ENCODE measurements at regions not wholly inside any gene's neighbourhood (a gene's known extent, or its start where the extent isn't known, plus 50 kb on each side); places are given as distances from the start of the nearest gene placed in this dataset.

DNA sequence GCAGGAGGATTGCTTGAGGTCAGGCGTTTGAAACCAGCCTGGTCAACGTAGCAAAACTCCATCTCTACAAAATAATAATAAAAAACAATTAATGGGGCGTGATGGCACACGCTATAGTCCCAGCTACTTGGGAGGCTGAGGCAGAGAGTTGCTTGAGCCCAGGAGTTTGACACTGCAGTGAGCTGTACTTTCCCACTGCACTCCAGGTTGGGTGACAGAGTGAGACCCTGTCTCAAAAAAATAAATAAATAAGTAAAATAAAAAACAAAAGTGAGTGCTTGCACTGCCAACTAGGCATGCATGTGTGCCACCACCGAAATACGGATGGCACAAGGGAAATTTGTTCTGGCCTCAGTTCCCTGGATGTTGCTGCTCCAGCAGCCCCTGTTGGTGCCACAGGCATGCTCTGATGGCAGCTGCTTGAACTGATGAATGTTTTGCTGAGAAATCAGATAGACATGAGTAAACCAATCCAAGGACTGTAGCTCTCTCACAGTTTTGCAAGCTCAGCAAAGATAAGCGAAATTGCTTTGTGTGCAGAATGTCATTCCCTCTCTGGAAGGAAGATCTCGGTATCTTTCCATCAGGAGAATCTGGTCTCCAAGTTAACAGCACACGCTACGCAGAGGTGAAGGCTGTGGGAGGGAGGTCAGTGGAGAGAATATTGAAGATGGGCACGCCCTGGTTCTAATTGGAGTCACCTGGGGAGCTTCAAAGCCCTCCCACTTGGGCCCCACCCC, 188.0 kb upstream of the SLC24A3 start:
- ChIA-PET CTCF (no interaction called here), POLR2A (no interaction called here)
- no peak overlapping the region for H3K4me3 ChIP-seq (ENCODE audit: low read depth, low read length)
- TF ChIP-seq CTCF (IDR thresholded peaks at IDR 0.05; ENCODE audit: insufficient read depth, low read length, missing control alignments): no peak
- DNase-seq (ENCODE audit: low read depth, low spot score): no peak

GRCh38 chr20:19025430-19026120, 186.9 kb upstream of the SLC24A3 start:
- ChIA-PET POLR2A (no interaction called here), CTCF (no interaction called here)
- H3K4me3 ChIP-seq (ENCODE audit: low read depth, low read length): no peak overlapping the region
- no peak for DNase-seq (ENCODE audit: low read depth, low spot score)
- TF ChIP-seq CTCF (IDR thresholded peaks at IDR 0.05; ENCODE audit: insufficient read depth, low read length, missing control alignments): no peak

DNA sequence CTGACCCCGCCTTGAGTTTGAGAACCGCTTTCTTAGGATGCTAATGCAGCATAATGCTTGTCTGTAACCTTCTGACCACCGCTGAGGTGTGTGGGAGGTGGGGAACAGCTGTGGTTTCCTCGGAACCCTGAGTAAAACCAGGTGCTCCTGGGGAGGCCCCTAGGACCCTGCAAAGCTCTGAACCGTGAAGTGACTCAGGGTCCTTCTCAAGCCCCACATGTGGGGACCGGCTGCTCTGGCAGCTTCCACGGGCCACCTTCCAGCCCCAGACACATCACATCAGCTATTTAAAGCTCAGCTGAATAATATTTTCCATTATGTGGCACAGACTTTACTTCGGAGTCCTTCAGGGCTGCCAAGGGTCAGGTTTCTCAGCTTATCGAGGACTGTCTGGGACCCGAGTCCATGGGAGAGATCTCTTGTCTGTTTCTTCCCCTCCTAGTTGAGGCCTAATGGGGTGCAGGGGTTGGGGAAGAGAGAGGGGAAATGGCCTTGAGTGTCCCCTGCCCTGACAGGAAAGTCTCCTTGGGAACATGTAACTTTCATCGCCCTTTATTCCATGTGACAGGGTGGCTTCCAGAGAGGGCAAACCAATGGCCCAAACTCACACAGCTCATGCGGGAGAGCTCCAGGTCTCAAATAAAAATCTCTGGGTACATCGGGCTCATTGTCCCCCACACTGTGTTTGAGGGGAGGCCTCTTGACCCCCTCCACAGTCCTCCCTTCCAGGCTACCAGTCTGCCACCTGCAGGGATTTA, 186.1 kb upstream of the SLC24A3 start:
- TF ChIP-seq CTCF (IDR thresholded peaks at IDR 0.05; ENCODE audit: insufficient read depth, low read length, missing control alignments): no peak
- no peak for DNase-seq (ENCODE audit: low read depth, low spot score)
- H3K4me3 ChIP-seq (ENCODE audit: low read depth, low read length): no peak overlapping the region
- ChIA-PET CTCF (no interaction called here), POLR2A (no interaction called here)

DNA sequence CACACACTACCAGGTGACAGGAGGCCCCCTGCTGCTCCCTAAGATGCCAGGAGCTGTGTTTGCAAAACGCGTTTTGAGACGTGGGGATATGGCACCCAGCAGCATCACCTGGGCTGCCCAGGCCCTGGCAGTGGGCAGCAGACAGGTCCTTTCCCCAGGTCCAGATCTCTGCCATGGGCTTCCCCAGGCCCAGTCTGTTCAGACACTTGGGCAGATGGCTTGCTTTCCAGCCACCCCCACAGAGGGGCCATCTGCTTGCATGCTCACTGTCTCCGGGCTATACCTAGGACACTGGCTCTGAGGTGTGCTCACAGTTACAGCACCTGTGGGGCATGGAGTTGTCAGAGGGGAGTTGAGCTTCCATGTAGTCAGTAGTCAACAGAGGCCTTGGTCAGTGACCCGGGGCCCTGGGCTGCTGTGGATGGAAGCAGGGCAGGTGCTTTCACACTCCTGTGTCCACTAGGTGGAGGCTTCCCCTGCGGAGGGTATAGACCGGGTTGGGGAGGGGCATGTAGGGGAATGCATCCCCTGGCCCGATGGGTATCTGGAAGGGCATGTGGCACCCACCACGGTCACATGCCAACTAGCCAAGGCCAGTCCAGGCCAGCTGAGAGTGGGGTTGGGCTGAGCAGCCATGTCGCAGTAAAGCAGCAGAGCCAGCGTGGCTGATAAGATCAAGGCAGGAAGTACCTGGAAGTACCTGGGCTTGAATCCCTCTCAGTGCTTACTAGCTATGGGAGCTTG, 185.4 kb upstream of the SLC24A3 start:
- DNase-seq (ENCODE audit: low read depth, low spot score): no peak
- no peak overlapping the region for H3K4me3 ChIP-seq (ENCODE audit: low read depth, low read length)
- ChIA-PET POLR2A (no interaction called here), CTCF (no interaction called here)
- TF ChIP-seq CTCF (IDR thresholded peaks at IDR 0.05; ENCODE audit: insufficient read depth, low read length, missing control alignments): no peak

DNA sequence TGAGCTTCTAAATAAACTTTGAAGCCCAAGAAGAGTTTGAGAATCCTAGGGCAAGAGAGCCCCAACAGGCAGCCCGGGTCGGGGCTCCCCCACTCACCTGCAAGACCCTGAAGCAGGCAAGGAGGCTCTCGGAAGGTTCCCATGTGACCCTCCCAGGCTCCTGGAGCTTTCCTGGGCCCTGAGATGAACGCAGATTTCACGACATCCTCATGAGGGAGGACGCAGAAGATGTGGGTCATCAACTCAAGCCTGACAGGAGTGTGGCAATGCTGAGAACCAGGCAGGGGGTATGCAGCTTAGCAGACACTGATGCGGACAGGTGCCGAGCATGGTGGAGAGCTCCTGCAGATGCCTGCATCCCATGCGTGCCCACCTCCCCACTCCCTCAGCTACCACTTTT, 184.5 kb upstream of the SLC24A3 start:
- CTCF ChIA-PET: no interaction called here
- no peak for DNase-seq (ENCODE audit: low read depth, low spot score)

More for the DNA sequence above, 184.5 kb upstream of the SLC24A3 start:
- POLR2A ChIA-PET: no interaction called here
- no peak for TF ChIP-seq CTCF (IDR thresholded peaks at IDR 0.05; ENCODE audit: insufficient read depth, low read length, missing control alignments)
- H3K4me3 ChIP-seq (ENCODE audit: low read depth, low read length): no peak overlapping the region
